ENCODE measurements at regions not wholly inside any gene's neighbourhood (a gene's known extent, or its start where the extent isn't known, plus 50 kb on each side); places are given as distances from the start of the nearest gene placed in this dataset.
"Not testable (repeated sequence)": the region's sequence is repeated elsewhere in the genome, so short reads cannot be mapped to it uniquely, and the experiment has no call there.

DNA sequence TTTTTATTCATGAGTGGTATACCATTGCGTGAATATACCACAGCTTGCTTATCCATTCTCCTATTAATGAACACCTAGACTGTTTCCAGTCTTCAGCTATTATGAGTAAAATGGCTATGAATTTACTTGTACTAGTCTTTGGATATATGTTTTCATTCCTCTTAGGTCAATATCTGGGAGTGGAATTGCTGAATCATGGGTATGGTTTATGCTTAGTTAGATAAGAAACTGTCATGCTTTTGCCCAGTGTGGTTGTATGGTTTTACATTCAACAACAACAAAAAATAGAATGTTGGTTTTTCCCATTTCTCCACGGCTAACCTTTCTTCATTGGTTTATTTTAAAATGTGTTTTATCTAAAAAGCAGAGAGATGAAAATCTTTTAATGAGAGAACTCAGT lies 308.3 kb downstream of the PHF14 start:
- TF ChIP-seq, protein P1, sequence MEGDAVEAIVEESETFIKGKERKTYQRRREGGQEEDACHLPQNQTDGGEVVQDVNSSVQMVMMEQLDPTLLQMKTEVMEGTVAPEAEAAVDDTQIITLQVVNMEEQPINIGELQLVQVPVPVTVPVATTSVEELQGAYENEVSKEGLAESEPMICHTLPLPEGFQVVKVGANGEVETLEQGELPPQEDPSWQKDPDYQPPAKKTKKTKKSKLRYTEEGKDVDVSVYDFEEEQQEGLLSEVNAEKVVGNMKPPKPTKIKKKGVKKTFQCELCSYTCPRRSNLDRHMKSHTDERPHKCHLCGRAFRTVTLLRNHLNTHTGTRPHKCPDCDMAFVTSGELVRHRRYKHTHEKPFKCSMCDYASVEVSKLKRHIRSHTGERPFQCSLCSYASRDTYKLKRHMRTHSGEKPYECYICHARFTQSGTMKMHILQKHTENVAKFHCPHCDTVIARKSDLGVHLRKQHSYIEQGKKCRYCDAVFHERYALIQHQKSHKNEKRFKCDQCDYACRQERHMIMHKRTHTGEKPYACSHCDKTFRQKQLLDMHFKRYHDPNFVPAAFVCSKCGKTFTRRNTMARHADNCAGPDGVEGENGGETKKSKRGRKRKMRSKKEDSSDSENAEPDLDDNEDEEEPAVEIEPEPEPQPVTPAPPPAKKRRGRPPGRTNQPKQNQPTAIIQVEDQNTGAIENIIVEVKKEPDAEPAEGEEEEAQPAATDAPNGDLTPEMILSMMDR (conservative IDR thresholded peaks at IDR 0.05; ENCODE audit: low read depth, low read length), result no peak
- DNase-seq (ENCODE audit: low read depth), result no peak
- no peak overlapping the region for H3K4me3 ChIP-seq (ENCODE audit: low read length)

DNA sequence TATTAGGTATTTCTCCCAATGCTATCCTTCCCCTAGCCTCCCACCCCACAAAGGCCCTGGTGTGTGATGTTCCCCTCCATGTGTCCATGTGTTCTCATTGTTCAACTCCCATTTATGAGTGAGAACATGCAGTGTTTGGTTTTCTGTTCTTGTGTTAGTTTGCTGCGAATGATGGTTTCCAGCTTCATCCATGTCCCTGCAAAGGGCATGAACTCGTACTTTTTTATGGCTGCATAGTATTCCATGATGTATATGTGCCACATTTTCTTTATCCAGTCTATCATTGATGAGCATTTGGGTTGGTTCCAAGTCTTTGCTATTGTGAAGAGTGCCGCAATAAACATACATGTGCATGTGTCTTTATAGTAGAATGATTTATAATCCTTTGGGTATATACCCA lies 309.9 kb downstream of the PHF14 start:
- DNase-seq (ENCODE audit: low read depth); H3K4me3 ChIP-seq (ENCODE audit: low read length): not testable (repeated sequence)

DNA sequence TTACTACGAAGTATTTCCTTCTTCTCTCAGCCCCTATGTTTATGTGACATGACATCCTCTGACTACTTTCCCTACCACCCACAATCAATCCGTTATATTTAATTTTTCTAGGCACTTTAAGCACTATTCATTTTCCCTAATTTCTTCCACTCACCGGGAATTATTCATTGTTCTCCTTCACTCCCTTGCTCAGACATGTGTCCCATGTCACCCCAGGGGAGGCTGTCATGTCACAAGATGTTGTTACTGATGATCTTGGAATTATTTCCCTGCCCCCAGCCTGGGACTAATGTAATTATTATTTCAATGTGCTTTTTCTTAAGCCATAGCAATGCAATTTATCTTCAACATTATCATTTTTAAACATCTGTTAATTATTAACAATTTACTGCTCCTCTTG lies 317.2 kb downstream of the PHF14 start:
- TF ChIP-seq, protein P1 (conservative IDR thresholded peaks at IDR 0.05; ENCODE audit: low read depth, low read length), result no peak

DNA sequence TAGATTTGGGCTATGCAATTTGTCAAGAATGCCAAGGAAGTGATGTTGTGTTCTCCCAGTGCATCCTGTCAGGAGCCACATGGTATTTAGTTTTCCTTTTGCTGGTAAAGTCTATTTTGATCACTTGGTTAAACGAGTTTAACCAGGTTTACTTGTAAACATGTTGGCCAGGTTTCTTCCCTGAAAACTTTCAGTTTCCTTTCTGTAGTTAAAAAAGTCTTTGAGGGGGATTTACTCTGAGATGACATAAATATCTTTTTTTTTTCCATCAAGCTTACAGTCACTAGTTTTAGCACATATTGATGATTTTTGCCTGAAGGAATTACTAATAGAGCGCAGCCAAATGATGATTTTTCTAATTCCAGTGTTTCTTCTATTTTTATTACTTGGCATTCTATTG lies 320.5 kb downstream of the PHF14 start:
- H3K4me3 ChIP-seq (ENCODE audit: low read length), result no peak overlapping the region
- TF ChIP-seq, protein P1 (conservative IDR thresholded peaks at IDR 0.05; ENCODE audit: low read depth, low read length), result no peak
- no peak for DNase-seq (ENCODE audit: low read depth)

More for the DNA sequence above, 317.2 kb downstream of the PHF14 start:
- DNase-seq (ENCODE audit: low read depth), result no peak
- no peak overlapping the region for H3K4me3 ChIP-seq (ENCODE audit: low read length)

DNA sequence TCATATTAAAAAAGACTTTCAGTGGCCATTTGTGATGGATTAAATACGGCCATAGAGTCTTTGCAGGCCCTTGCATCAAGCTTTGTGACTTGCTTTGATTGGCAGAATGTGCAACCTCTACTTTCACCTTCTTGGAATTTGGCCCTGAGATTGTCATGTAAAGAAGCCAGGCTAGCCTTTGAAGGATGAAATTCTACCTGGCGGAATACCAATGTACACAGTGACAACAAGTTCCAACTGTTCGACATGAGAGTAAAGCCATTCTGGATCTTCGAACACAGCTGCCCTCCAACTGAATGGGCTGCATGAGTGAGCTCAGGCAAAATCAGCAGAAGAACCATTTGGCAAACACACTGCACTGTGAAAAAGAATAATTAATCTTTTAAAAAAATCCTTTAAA lies 321.3 kb downstream of the PHF14 start:
- H3K4me3 ChIP-seq (ENCODE audit: low read length), result no peak overlapping the region
- TF ChIP-seq, protein P1 (conservative IDR thresholded peaks at IDR 0.05; ENCODE audit: low read depth, low read length), result no peak
- no peak for DNase-seq (ENCODE audit: low read depth)

DNA sequence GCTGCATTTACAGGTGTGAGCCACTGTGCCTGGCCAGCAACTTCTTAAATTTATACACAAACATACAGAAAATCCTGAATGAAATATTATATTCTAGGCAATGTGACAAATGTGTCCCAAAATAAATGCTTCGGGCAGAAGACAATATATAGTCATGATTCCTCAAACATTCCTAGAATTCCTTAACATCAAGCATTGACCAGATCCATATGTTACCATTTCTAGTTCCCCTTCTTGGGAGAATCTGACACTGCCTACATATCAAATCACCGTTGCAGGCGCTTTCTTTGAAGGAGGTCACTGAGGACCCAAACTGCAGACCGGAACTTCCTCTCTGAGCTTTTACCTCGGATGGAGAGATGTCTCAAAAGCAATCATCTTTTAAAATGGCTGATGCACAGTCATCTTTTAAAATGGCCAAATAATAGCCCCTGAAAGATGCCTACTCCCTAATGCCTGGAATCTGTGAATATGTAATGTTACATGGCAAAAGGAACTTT lies 323.5 kb downstream of the PHF14 start:
- TF ChIP-seq, protein P1 (conservative IDR thresholded peaks at IDR 0.05; ENCODE audit: low read depth, low read length), result no peak
- H3K4me3 ChIP-seq (ENCODE audit: low read length), result no peak overlapping the region
- no peak for DNase-seq (ENCODE audit: low read depth)

DNA sequence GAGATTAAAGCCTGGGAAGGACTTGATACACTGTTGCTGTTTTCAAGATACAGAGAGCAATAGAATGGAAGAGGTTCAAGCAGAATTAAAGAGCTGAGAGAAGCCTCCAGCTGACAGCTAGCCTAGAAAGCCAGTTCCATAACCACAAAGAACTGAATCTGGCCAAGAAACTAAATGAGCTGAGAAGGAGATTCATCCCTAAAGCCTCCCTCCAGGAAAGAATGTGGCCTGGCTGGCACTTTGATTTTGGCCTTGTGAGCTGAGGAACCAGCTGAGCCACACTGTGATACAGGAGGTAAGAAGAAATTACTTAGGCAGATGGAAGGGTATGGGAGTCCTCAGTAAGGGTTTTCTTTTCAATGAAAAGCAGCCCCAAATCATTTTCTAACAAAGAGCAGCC lies 324.1 kb downstream of the PHF14 start:
- TF ChIP-seq, protein P1 (conservative IDR thresholded peaks at IDR 0.05; ENCODE audit: low read depth, low read length), result no peak
- no peak for DNase-seq (ENCODE audit: low read depth)
- H3K4me3 ChIP-seq (ENCODE audit: low read length), result no peak overlapping the region

DNA sequence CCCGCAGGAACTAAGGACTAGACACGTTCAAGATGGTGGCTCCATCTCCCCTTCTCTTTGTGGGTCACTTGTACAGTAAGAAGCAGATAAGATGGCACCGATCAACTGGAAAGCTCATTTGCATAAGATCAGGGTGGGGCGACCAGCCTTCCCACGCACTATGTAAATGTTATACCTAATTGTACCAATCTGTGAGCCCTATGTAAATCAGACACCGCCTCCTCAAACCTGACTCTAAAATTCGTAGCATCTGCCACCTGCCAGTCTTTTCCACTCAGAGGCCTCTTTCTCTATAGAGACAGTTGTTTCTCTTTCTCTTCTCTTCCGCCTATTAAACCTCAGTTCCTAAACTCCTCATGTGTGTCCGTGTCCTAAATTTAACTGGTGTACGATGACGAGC lies 324.5 kb downstream of the PHF14 start:
- TF ChIP-seq, protein P1 (conservative IDR thresholded peaks at IDR 0.05; ENCODE audit: low read depth, low read length), result no peak
- no peak overlapping the region for H3K4me3 ChIP-seq (ENCODE audit: low read length)
- no peak for DNase-seq (ENCODE audit: low read depth)
